ENCODE measurements at regions not wholly inside any gene's neighbourhood (a gene's known extent, or its start where the extent isn't known, plus 50 kb on each side); places are given as distances from the start of the nearest gene placed in this dataset.

- no peak overlapping the region for H2AFZ ChIP-seq (ENCODE audit: low read depth, low read length)
- no peaks in the 10 kb centered on the region for H3K79me2 ChIP-seq (replicated peaks; ENCODE audit: insufficient read depth, low read length)
- H3F3A ChIP-seq (ENCODE audit: insufficient read depth, low read length, poor library complexity, severe bottlenecking): no peaks in the 10 kb centered on the region
- no peaks in the 10 kb centered on the region for H3K9me2 ChIP-seq (ENCODE audit: insufficient read depth, low read length)
- H3K36me3 ChIP-seq (ENCODE audit: insufficient read depth, low read length): no peaks in the 10 kb centered on the region
- no peaks in the 10 kb centered on the region for H4K20me1 ChIP-seq (ENCODE audit: insufficient read depth)
- H3K27me3 ChIP-seq (ENCODE audit: insufficient read depth, low read depth, low read length): no peaks in the 10 kb centered on the region
- no peak overlapping the region for H3K4me3 ChIP-seq (ENCODE audit: low read length)
- TF ChIP-seq POLR2AphosphoS5 (IDR thresholded peaks at IDR 0.05) (no peak), EZH2 (IDR thresholded peaks at IDR 0.05; ENCODE audit: borderline replicate concordance, insufficient read depth, low read length, poor library complexity, severe bottlenecking) (no peak), SMC3 (conservative IDR thresholded peaks at IDR 0.05; ENCODE audit: poor library complexity) (no peak), MXI1 (conservative IDR thresholded peaks at IDR 0.05; ENCODE audit: poor library complexity, severe bottlenecking) (no peak), RAD21 (conservative IDR thresholded peaks at IDR 0.05) (no peak), CTCF (IDR thresholded peaks at IDR 0.05; ENCODE audit: poor library complexity, severe bottlenecking) (no peak), EP300 (conservative IDR thresholded peaks at IDR 0.05; ENCODE audit: poor library complexity, severe bottlenecking) (no peak), TAF1 (IDR thresholded peaks at IDR 0.05; ENCODE audit: low read depth) (no peak), REST (IDR thresholded peaks at IDR 0.05; ENCODE audit: borderline replicate concordance) (no peak)
- H3K9ac ChIP-seq (ENCODE audit: low read length): no peak overlapping the region
- H3K9me3 ChIP-seq (ENCODE audit: low read length): no peaks in the 10 kb centered on the region
- no peak overlapping the region for H3K4me2 ChIP-seq (ENCODE audit: low read length)
- no peak overlapping the region for H3K27ac ChIP-seq (ENCODE audit: low read length)
Observed at GRCh38 chr1:29967261-29967660, 730.9 kb downstream of the PTPRU start.

GRCh38 chr1:29966526-29967045, 730.3 kb downstream of the PTPRU start:
- Histone ChIP-seq H3K27ac (ENCODE audit: low read length) (no peak overlapping the region), H2AFZ (ENCODE audit: low read depth, low read length) (no peak overlapping the region)
- no peak for TF ChIP-seq CTCF (IDR thresholded peaks at IDR 0.05; ENCODE audit: poor library complexity, severe bottlenecking)

More at GRCh38 chr1:29966526-29967045, 730.3 kb downstream of the PTPRU start:
- H3K9ac ChIP-seq (ENCODE audit: low read length): no peak overlapping the region
- H3K27me3 ChIP-seq (ENCODE audit: insufficient read depth, low read depth, low read length): no peaks in the 10 kb centered on the region
- no peak overlapping the region for H3K4me2 ChIP-seq (ENCODE audit: low read length)
- no peaks in the 10 kb centered on the region for H3K79me2 ChIP-seq (replicated peaks; ENCODE audit: insufficient read depth, low read length)
- H4K20me1 ChIP-seq (ENCODE audit: insufficient read depth): no peaks in the 10 kb centered on the region
- H3F3A ChIP-seq (ENCODE audit: insufficient read depth, low read length, poor library complexity, severe bottlenecking): no peaks in the 10 kb centered on the region
- no peaks in the 10 kb centered on the region for H3K9me2 ChIP-seq (ENCODE audit: insufficient read depth, low read length)
- no peaks in the 10 kb centered on the region for H3K36me3 ChIP-seq (ENCODE audit: insufficient read depth, low read length)
- H3K4me3 ChIP-seq (ENCODE audit: low read length): no peak overlapping the region
- no peaks in the 10 kb centered on the region for H3K9me3 ChIP-seq (ENCODE audit: low read length)

All from neural cell (in vitro differentiated cells).